Activated B cell treated with CpG ODN at 0.5 μM for 24 hours (primary cell): ENCODE measurements at regions not wholly inside any gene's neighbourhood (a gene's known extent, or its start where the extent isn't known, plus 50 kb on each side); places are given as distances from the start of the nearest gene placed in this dataset.

Source experiments
- ATAC-seq: fragments of 200-7000 bp; cut with Tn5 transposase; one replicate; pipeline ENCODE4 v1.10.0; 2021; ENCODE audit warnings: low read depth, mild to moderate bottlenecking, moderate library complexity
- CTCF ChIA-PET: fragments of 350-600 bp; sonication (Branson Sonifier 250); formaldehyde crosslinking; loops from one replicate; lab custom pipeline; 2021; ENCODE audit warnings: antibody characterized with exemption; lab: Charles Lee
- POLR2A ChIA-PET: fragments of 350-600 bp; sonication (Branson Sonifier 250); formaldehyde crosslinking; loops from one replicate; lab custom pipeline; 2021; ENCODE audit warnings: antibody characterized with exemption; lab: Charles Lee
- DNase-seq: peaks from one replicate; pipeline ENCODE4 v3.0.0; 2022
- H3K27ac Mint-ChIP-seq: one replicate; pipeline ENCODE4 v1.8.0; 2020; ENCODE audit warnings: mixed read lengths
- H3K27me3 Mint-ChIP-seq: one replicate; pipeline ENCODE4 v1.8.0; 2021; ENCODE audit warnings: mixed read lengths
- H3K36me3 Mint-ChIP-seq: one replicate; pipeline ENCODE4 v1.8.0; 2021; ENCODE audit warnings: low read depth, mixed read lengths
- H3K4me1 Mint-ChIP-seq: one replicate; pipeline ENCODE4 v1.8.0; 2021; ENCODE audit warnings: mixed read lengths
- H3K4me3 Mint-ChIP-seq: one replicate; pipeline ENCODE4 v1.8.0; 2020; ENCODE audit warnings: mild to moderate bottlenecking, mixed read lengths
- H3K9me3 Mint-ChIP-seq: one replicate; pipeline ENCODE4 v1.8.0; 2020; ENCODE audit warnings: mixed read lengths
- CTCF ChIP-seq: fragments of 200-600 bp; IDR thresholded peaks from one replicate; pipeline ENCODE4 v1.8.0; 2022; ENCODE audit warnings: antibody characterized with exemption, mild to moderate bottlenecking
- intact Hi-C: fragments of 100-400 bp; cut with micrococcal nuclease; formaldehyde crosslinking; loops from one replicate; pipeline ENCODE4 v1.15.1; 2024

GRCh38 chr5:174622067-174622466 is 102.3 kb upstream of the MSX2 start:
- ATAC-seq (no peak), DNase-seq (no peak)
- no peak overlapping the region for H3K4me3 Mint-ChIP-seq
- H3K9me3 Mint-ChIP-seq = no peaks in the 10 kb centered on the region
- H3K4me1 Mint-ChIP-seq = no peaks in the 10 kb centered on the region
- no peaks in the 10 kb centered on the region for H3K36me3 Mint-ChIP-seq
- no peak overlapping the region for H3K27ac Mint-ChIP-seq
- ChIA-PET CTCF (no interaction called here), POLR2A (no interaction called here)
- H3K27me3 Mint-ChIP-seq = no peaks in the 10 kb centered on the region
- TF ChIP-seq CTCF = no peak
- intact Hi-C loops = no loop called here

- Mint-ChIP-seq H3K4me1 (no peaks in the 10 kb centered on the region), H3K27me3 (no peaks in the 10 kb centered on the region), H3K4me3 (no peak overlapping the region), H3K36me3 (no peaks in the 10 kb centered on the region), H3K9me3 (no peaks in the 10 kb centered on the region), H3K27ac (no peak overlapping the region)
- ATAC-seq (no peak), DNase-seq (no peak)
- POLR2A ChIA-PET = no interaction called here
- CTCF ChIA-PET = no interaction called here
- intact Hi-C loops = no loop called here
- no peak for TF ChIP-seq CTCF
These were observed 101.4 kb upstream of the MSX2 start for GRCh38 chr5:174623018-174623417.

- CTCF ChIA-PET = no interaction called here
- POLR2A ChIA-PET = no interaction called here
- no peak for TF ChIP-seq CTCF
- Mint-ChIP-seq H3K4me1 (no peaks in the 10 kb centered on the region), H3K4me3 (no peak overlapping the region), H3K36me3 (no peaks in the 10 kb centered on the region), H3K27me3 (no peaks in the 10 kb centered on the region), H3K27ac (no peak overlapping the region), H3K9me3 (no peaks in the 10 kb centered on the region)
- DNase-seq (no peak), ATAC-seq (no peak)
- intact Hi-C loops = no loop called here
These were observed 100.9 kb upstream of the MSX2 start for GRCh38 chr5:174623433-174624019.

- intact Hi-C loops = no loop called here
- CTCF ChIA-PET = interaction anchor here (0.6 kb wide), 1 partner anchor 9 kb away, joined by 6 read pairs; no protein-coding TSS in a partner anchor
- Mint-ChIP-seq H3K9me3 (no peaks in the 10 kb centered on the region), H3K27ac (no peak overlapping the region), H3K36me3 (no peaks in the 10 kb centered on the region), H3K4me1 (no peaks in the 10 kb centered on the region), H3K27me3 (no peaks in the 10 kb centered on the region), H3K4me3 (no peak overlapping the region)
- ATAC-seq = no peak
- no peak for DNase-seq
- POLR2A ChIA-PET = no interaction called here
- no peak for TF ChIP-seq CTCF
These were observed 99.5 kb upstream of the MSX2 start for GRCh38 chr5:174624733-174625522.

- DNase-seq (no peak), ATAC-seq (no peak)
- no peaks in the 10 kb centered on the region for H3K9me3 Mint-ChIP-seq
- H3K27me3 Mint-ChIP-seq = no peaks in the 10 kb centered on the region
- no peak overlapping the region for H3K4me3 Mint-ChIP-seq
- intact Hi-C loops = no loop called here
- H3K36me3 Mint-ChIP-seq = no peaks in the 10 kb centered on the region
- ChIA-PET POLR2A (no interaction called here), CTCF (interaction anchor here (0.6 kb wide), 1 partner anchor 8 kb away, joined by 6 read pairs; no protein-coding TSS in a partner anchor)
- no peaks in the 10 kb centered on the region for H3K4me1 Mint-ChIP-seq
- TF ChIP-seq CTCF = no peak
- H3K27ac Mint-ChIP-seq = no peak overlapping the region
These were observed 98.6 kb upstream of the MSX2 start for GRCh38 chr5:174625591-174626350.
